ENCODE measurements at regions not wholly inside any gene's neighbourhood (a gene's known extent, or its start where the extent isn't known, plus 50 kb on each side); places are given as distances from the start of the nearest gene placed in this dataset.

DNA sequence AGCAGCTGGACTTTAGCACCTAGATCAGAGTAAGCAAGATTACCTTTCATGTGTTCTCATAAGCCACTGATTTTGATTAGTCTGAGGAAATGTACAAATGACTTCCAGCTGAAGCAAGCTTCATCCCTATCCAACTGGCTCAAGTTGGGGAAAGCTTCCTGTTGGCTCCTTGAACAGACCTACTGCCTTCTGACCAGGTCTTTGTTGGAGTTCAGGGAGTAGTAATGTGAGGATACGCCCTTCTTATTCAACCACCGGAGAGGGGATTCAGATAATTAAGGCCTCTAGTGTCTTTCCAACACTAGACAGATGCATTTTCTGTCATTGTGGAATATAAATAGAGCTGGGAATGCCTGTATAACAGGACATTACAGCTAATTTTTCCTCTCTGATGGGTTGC is 268.9 kb downstream of the TGFB2 start:
- Histone ChIP-seq H2BK5ac (ENCODE audit: low read depth, low read length) (no peak overlapping the region), H2AK5ac (ENCODE audit: low read depth, low read length) (no peak overlapping the region), H3K4me3 (ENCODE audit: extremely low read depth in 1 of 4, insufficient read depth in 2 of 4, low read depth in 3 of 4, low read length in 4 of 4) (no peak overlapping the region), H3K4me1 (replicated peaks in 1 of 4; ENCODE audit: control insufficient read depth in 3 of 4, insufficient read depth in 4 of 4, low read length in 3 of 4) (peaks cover 0 to 18% (median 1%) of the 10 kb centered on the region in 4 experiments; a peak in 3 of 7 replicates), H2BK20ac (ENCODE audit: low read length) (no peak overlapping the region), H3K56ac (replicated peaks; ENCODE audit: insufficient read length, low read depth, low read length) (no peak overlapping the region), H3K27ac (ENCODE audit: low read depth, low read length) (no peak overlapping the region), H3K4me2 (ENCODE audit: insufficient read depth in 1 of 2, low read depth in 2 of 2, low read length in 2 of 2) (no peak overlapping the region), H3K14ac (ENCODE audit: insufficient read length) (no peak overlapping the region), H2BK12ac (ENCODE audit: low read depth, low read length) (no peak overlapping the region), H2BK15ac (ENCODE audit: low read length) (no peak overlapping the region), H3K4ac (replicated peaks; ENCODE audit: insufficient read length, low read depth, low read length) (no peak overlapping the region), H3K36me3 (ENCODE audit: control insufficient read depth in 2 of 4, insufficient read depth in 4 of 4, low read length in 3 of 4) (no peaks in the 10 kb centered on the region), H3K79me2 (ENCODE audit: control insufficient read depth in 1 of 2, insufficient read depth in 2 of 2, low read length in 2 of 2) (no peaks in the 10 kb centered on the region), H3K18ac (ENCODE audit: extremely low read depth, low read length) (no peak overlapping the region), H3K9ac (replicated peaks in 1 of 4; ENCODE audit: extremely low read depth in 1 of 4, low read depth in 3 of 4, low read length in 3 of 4) (no peak overlapping the region), H4K91ac (replicated peaks; ENCODE audit: insufficient read length, low read length) (no peak overlapping the region), H3K9me3 (ENCODE audit: insufficient read depth in 2 of 2, low read depth in 1 of 2, low read length in 1 of 2) (0 out of 4 replicates have a peak, but pooled peaks cover 0 to 2% of the 10 kb centered on the region in 2 experiments), H2BK120ac (replicated peaks; ENCODE audit: low read depth, low read length) (no peak overlapping the region), H3K79me1 (ENCODE audit: low read depth, low read length) (no peaks in the 10 kb centered on the region), H3K23me2 (ENCODE audit: low read depth, low read length) (no peaks in the 10 kb centered on the region), H3K23ac (ENCODE audit: insufficient read length) (no peak overlapping the region), H4K8ac (ENCODE audit: extremely low read depth, insufficient read depth, low read length) (no peak overlapping the region), H4K20me1 (replicated peaks in 1 of 2; ENCODE audit: control insufficient read depth in 1 of 2, insufficient read depth in 2 of 2, low read length in 2 of 2) (no peaks in the 10 kb centered on the region), H3K27me3 (replicated peaks in 1 of 4; ENCODE audit: control insufficient read depth in 3 of 4, extremely low read depth in 1 of 4, insufficient read depth in 3 of 4, low read length in 3 of 4) (peaks cover 0 to 1% (median 0%) of the 10 kb centered on the region in 4 experiments; a peak in 1 of 7 replicates), H4K5ac (ENCODE audit: insufficient read length, low read depth, low read length) (no peak overlapping the region), H2AFZ (ENCODE audit: low read length) (0 out of 2 replicates have a peak overlapping the region, but pooled peaks have one; percentile 7)
- FAIRE-seq: no peak
- ChIA-PET POLR2A (ENCODE audit: partially characterized antibody) (no interaction called here), CTCF (ENCODE audit: partially characterized antibody) (interaction anchor here (0.5 to 0.7 kb wide), 2 partner anchors 324 to 423 kb away, joined by 3 read pairs; no protein-coding TSS in a partner anchor)
- no peak for DNase-seq (ENCODE audit: low read depth in 1 of 2, low spot score in 2 of 2)
- 89% methylated on average over 2 of the region's 2 CpGs; no CpG with 5 or more reads in 1 of the 2 experiments for WGBS, 2 experiments (ENCODE audit: extremely low coverage in 1 of 2, insufficient coverage in 1 of 2, insufficient read length in 1 of 2, insufficient replicate concordance in 2 of 2, low coverage in 1 of 2, low lambda C conversion rate in 2 of 2, missing lambda C conversion rate in 1 of 2)
- TF ChIP-seq MAFK (IDR thresholded peaks at IDR 0.05; ENCODE audit: low read depth, low read length): no peak
- TF ChIP-seq KDM4A (IDR thresholded peaks at IDR 0.05; ENCODE audit: low read depth, low read length, severe bottlenecking): no peak
- no peak for TF ChIP-seq KDM5A (IDR thresholded peaks at IDR 0.05; ENCODE audit: low read length)
- TF ChIP-seq POLR2A (IDR thresholded peaks at IDR 0.05; ENCODE audit: control extremely low read depth in 1 of 2, low read depth in 2 of 2, low read length in 2 of 2): no peak
- no peak for TF ChIP-seq RXRA (IDR thresholded peaks at IDR 0.05; ENCODE audit: insufficient read depth, low read depth, low read length)
- no peak for TF ChIP-seq BRCA1 (IDR thresholded peaks at IDR 0.05; ENCODE audit: low read depth, low read length)
- no peak for TF ChIP-seq POU5F1 (IDR thresholded peaks at IDR 0.05; ENCODE audit: low read depth, low read length)
- no peak for TF ChIP-seq SP1 (IDR thresholded peaks at IDR 0.05; ENCODE audit: low read depth, low read length)
